Stomach (tissue), 8 donors: ENCODE measurements at regions not wholly inside any gene's neighbourhood (a gene's known extent, or its start where the extent isn't known, plus 50 kb on each side); places are given as distances from the start of the nearest gene placed in this dataset.
"Not testable (repeated sequence)": the region's sequence is repeated elsewhere in the genome, so short reads cannot be mapped to it uniquely, and the experiment has no call there.

Experiments
- DNase-seq, 2 donors: peaks; one replicate each; pipeline versions ENCODE4 v3.0.0 to v3.0.0-alpha.2; 2013 to 2019
- H3K27ac ChIP-seq, 5 donors: fragments of 200-600 bp in 4 of 5; sonication (generic) in 4 of 5; one replicate each; pipeline ENCODE4 v1.5.1; 2013 to 2019; ENCODE audit warnings: mild to moderate bottlenecking in 1 of 5, moderate library complexity in 1 of 5
- H3K27me3 ChIP-seq, 3 donors: fragments of 200-600 bp; sonication (generic); one replicate each; pipeline ENCODE4 v1.5.1; 2017 to 2019; ENCODE audit warnings: mixed run types in 1 of 3
- H3K36me3 ChIP-seq, 4 donors: fragments of 200-600 bp; sonication (generic); 1 replicate in 3 of 4; 2 replicates in 1 of 4; pipeline ENCODE4 v1.5.1; 2016 to 2019
- H3K4me1 ChIP-seq, 4 donors: fragments of 200-600 bp; sonication (generic); one replicate each; pipeline ENCODE4 v1.5.1; 2016 to 2019
- H3K4me3 ChIP-seq, 4 donors: fragments of 200-600 bp; sonication (generic) in 3 of 4; one replicate each; pipeline ENCODE4 v1.5.1; 2016 to 2019; ENCODE audit warnings: mild to moderate bottlenecking in 1 of 4
- H3K9me3 ChIP-seq, 4 donors: fragments of 200-600 bp; sonication (generic); one replicate each; pipeline ENCODE4 v1.5.1; 2016 to 2019
- EP300 ChIP-seq: sonication (generic); formaldehyde crosslinking; IDR thresholded peaks from one replicate; pipeline ENCODE4 v1.6.1; 2017; ENCODE audit warnings: antibody characterized with exemption
- POLR2A ChIP-seq, 4 donors: fragments of 450-650 bp; IDR thresholded peaks; one replicate each; pipeline ENCODE4 v1.6.1; 2016; ENCODE audit warnings: antibody characterized with exemption in 4 of 4, control low read depth in 2 of 4, mild to moderate bottlenecking in 1 of 4, moderate library complexity in 1 of 4
- POLR2AphosphoS5 ChIP-seq, 3 donors: sonication (generic); formaldehyde crosslinking; IDR thresholded peaks; one replicate each; pipeline ENCODE4 v1.6.1; 2016; ENCODE audit warnings: antibody characterized with exemption in 3 of 3
- WGBS, 5 donors: extraction: QIAGEN DNeasy Blood & Tissue Kit in 3 of 5; methylation state at CpG; one replicate each; pipeline versions ENCODE4 v1.1.5 to v1.1.7; 2013 to 2018; 5-methylcytosine and 5-hydroxymethylcytosine counted together
- intact Hi-C: fragments of 100-400 bp; cut with DNase I; formaldehyde crosslinking; loops from one replicate; pipeline ENCODE4 v1.15.1; 2023; ENCODE audit warnings: low total_unique reads
- TF ChIP-seq, protein P1 (sequence below), 7 experiments: fragments of 450-650 bp in 4 of 7; fragments of 200-600 bp in 3 of 7; sonication (generic) in 3 of 7; IDR thresholded peaks; one replicate each; pipeline ENCODE4 v1.5.1; 2016 to 2019; ENCODE audit warnings: antibody characterized with exemption in 7 of 7, control low read depth in 2 of 7, mild to moderate bottlenecking in 1 of 7
- donor health status: healthy with polysubstance abuse.
- donor health status: Bipolar disorder and iron deficiency.
- donor health status: healthy.

DNA sequence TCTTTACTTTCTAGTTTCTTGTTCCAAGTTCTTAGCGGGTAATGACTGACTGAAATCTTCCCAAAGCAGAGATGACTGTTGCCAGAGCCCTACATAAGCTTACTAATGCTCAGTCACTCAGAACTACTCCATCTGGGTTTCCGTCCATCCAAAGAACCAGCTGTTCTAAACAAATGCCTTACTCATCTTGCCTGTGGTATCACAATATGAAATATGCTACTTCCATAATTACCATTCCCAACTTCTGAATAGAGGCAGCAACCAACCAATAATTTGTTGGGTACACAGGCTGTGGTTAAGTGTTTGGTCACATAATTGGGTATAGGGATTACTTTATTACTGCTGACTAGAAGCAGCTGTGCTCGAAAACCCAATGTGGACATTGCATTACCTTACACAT, 930.2 kb upstream of the DIAPH2 start:
- Histone ChIP-seq H3K4me3 (no peak overlapping the region), H3K27ac (no peak overlapping the region), H3K27me3 (no peaks in the 10 kb centered on the region), H3K9me3 (peaks cover 0 to 5% (median 0%) of the 10 kb centered on the region in 4 donors), H3K4me1 (no peaks in the 10 kb centered on the region), H3K36me3 (no peaks in the 10 kb centered on the region)
- intact Hi-C loops, result no loop called here
- DNase-seq, result no peak
- no peak for TF ChIP-seq POLR2AphosphoS5 (IDR thresholded peaks at IDR 0.05)
- no peak for TF ChIP-seq POLR2A (IDR thresholded peaks at IDR 0.05)
- TF ChIP-seq EP300, result no peak
- TF ChIP-seq, protein P1, sequence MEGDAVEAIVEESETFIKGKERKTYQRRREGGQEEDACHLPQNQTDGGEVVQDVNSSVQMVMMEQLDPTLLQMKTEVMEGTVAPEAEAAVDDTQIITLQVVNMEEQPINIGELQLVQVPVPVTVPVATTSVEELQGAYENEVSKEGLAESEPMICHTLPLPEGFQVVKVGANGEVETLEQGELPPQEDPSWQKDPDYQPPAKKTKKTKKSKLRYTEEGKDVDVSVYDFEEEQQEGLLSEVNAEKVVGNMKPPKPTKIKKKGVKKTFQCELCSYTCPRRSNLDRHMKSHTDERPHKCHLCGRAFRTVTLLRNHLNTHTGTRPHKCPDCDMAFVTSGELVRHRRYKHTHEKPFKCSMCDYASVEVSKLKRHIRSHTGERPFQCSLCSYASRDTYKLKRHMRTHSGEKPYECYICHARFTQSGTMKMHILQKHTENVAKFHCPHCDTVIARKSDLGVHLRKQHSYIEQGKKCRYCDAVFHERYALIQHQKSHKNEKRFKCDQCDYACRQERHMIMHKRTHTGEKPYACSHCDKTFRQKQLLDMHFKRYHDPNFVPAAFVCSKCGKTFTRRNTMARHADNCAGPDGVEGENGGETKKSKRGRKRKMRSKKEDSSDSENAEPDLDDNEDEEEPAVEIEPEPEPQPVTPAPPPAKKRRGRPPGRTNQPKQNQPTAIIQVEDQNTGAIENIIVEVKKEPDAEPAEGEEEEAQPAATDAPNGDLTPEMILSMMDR (IDR thresholded peaks at IDR 0.05), result no peak
- WGBS, 5 donors, result 29 to 83% (median 74%) methylated on average over 3 of the region's 3 CpGs

DNA sequence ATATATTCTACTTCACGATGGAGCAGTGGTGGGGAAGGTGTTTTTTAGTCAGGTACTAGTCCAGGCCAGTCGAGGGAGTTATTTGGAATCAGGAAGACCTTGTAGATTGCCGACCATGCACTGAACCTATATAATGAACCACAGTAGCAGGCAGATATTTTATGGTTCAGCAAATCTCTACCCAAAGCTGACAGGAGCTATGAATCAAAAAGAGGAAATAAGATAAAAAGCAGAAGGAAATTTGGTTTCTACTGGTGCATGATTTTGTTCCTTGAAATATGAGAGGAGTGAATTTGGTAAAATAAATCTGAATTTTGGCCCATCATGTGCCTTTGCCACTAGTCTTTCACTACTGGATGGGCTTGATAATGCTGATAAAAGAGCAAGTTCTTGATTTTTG, 924.3 kb upstream of the DIAPH2 start:
- no peak for DNase-seq
- H3K4me1 ChIP-seq, result no peaks in the 10 kb centered on the region
- 55 to 67% (median 59%) methylated on average over 3 of the region's 3 CpGs for WGBS, 5 donors
- H3K4me3 ChIP-seq, result no peak overlapping the region
- H3K27me3 ChIP-seq, result no peaks in the 10 kb centered on the region
- no peak overlapping the region for H3K27ac ChIP-seq
- no peaks in the 10 kb centered on the region for H3K36me3 ChIP-seq
- intact Hi-C loops, result no loop called here
- TF ChIP-seq POLR2A (IDR thresholded peaks at IDR 0.05), result no peak
- no peak for TF ChIP-seq POLR2AphosphoS5 (IDR thresholded peaks at IDR 0.05)
- TF ChIP-seq, protein P1 (IDR thresholded peaks at IDR 0.05), result no peak
- TF ChIP-seq EP300, result no peak
- H3K9me3 ChIP-seq, result peaks cover 0 to 5% (median 0%) of the 10 kb centered on the region in 4 donors

DNA sequence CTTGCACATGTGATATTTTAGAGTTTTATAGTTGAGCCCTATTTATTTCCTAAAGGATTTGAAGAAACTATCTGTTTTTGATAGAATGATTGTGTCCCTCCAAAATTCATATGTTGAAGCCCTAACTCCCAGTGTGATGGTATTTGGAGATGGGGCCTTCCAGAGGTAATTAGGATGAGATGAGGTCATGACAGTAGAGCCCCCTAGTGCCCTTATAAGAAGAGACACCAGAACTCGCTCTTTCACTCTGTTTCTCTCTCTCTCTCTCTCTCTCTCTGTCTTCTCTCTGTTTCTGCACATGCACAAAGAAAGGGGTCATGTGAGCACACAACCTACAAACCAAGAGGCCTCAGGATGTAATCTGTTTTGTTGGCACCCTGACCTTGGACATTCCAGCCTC, 921.9 kb upstream of the DIAPH2 start:
- WGBS, 5 donors, result 39 to 85% (median 50%) methylated on average over 1 of the region's 1 CpG
- Histone ChIP-seq H3K27ac (no peak overlapping the region), H3K27me3 (no peaks in the 10 kb centered on the region), H3K9me3 (no peaks in the 10 kb centered on the region), H3K4me3 (no peak overlapping the region), H3K36me3 (no peaks in the 10 kb centered on the region), H3K4me1 (no peaks in the 10 kb centered on the region)
- DNase-seq, result no peak
- intact Hi-C loops, result no loop called here
- TF ChIP-seq POLR2AphosphoS5 (IDR thresholded peaks at IDR 0.05) (no peak), EP300 (no peak), POLR2A (IDR thresholded peaks at IDR 0.05) (no peak)
- TF ChIP-seq, protein P1 (IDR thresholded peaks at IDR 0.05), result no peak

DNA sequence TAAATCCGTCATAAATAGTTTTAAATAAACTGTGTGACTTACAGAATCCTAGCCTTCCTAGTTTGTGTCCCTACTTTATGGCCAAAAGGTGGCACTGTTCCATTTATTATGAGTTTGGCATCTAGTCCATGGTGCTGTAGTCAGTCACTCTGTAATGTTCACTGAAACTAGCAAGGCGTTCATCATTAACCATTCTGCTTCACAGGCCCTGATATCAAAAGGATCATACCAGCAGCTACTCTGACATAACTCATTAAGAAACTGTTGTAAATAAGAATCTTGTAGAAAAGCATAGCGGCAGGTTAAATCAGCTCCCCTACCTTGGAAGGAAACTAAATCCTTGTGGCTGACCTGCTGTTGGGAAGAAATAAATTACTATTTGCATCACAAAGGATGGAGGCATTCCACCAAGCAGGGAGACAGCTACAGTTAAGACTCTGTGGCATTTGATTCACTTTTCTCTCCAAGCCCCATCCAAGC, 919.6 kb upstream of the DIAPH2 start:
- Histone ChIP-seq H3K36me3 (no peaks in the 10 kb centered on the region), H3K4me3 (no peak overlapping the region), H3K27ac (no peak overlapping the region), H3K9me3 (no peaks in the 10 kb centered on the region), H3K4me1 (no peaks in the 10 kb centered on the region), H3K27me3 (no peaks in the 10 kb centered on the region)
- TF ChIP-seq EP300, result no peak
- TF ChIP-seq POLR2AphosphoS5 (IDR thresholded peaks at IDR 0.05), result no peak
- TF ChIP-seq, protein P1 (IDR thresholded peaks at IDR 0.05), result peak in 2 of 7 experiments; percentile 21 to 25
- peak in 1 of 2 donors; percentile 73 for DNase-seq
- 11 to 22% (median 21%) methylated on average over 3 of the region's 3 CpGs for WGBS, 5 donors
- intact Hi-C loops, result no loop called here

DNA sequence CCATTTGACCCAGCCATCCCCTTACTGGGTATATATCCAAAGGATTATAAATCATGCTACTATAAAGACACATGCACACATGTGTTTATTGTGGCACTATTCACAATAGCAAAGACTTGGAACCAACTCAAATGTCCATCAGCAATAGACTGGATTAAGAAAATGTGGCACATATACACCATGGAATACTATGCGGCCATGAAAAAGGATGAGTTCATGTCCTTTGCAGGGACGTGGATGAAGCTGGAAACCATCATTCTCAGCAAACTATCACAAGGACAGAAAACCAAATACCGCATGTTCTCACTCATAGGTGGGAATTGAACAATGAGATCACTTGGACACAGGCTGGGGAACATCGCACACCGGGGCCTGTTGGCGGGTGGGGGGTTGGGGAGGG, 913.4 kb upstream of the DIAPH2 start:
- H3K27ac ChIP-seq, H3K9me3 ChIP-seq, H3K27me3 ChIP-seq, intact Hi-C loops, H3K36me3 ChIP-seq, H3K4me1 ChIP-seq, H3K4me3 ChIP-seq, DNase-seq: not testable (repeated sequence)
- 83 to 89% (median 88%) methylated on average over 4 to 6 of the region's 6 CpGs for WGBS, 5 donors
